HG03066 (cell line): ENCODE measurements at regions not wholly inside any gene's neighbourhood (a gene's known extent, or its start where the extent isn't known, plus 50 kb on each side); places are given as distances from the start of the nearest gene placed in this dataset.
"Not testable (repeated sequence)": the region's sequence is repeated elsewhere in the genome, so short reads cannot be mapped to it uniquely, and the experiment has no call there.

Experiments
- ATAC-seq: cut with Tn5 transposase; IDR thresholded peaks from one replicate; pipeline ENCODE4 v1.9.1; 2021; ENCODE audit warnings: low read depth; ENCODE audit not compliant: unreplicated experiment

- no peak for ATAC-seq
These were observed 178.5 kb upstream of the FAT3 start for GRCh38 chr11:92046103-92046502.

- no peak for ATAC-seq
These were observed 179.3 kb upstream of the FAT3 start for GRCh38 chr11:92045301-92045700.

DNA sequence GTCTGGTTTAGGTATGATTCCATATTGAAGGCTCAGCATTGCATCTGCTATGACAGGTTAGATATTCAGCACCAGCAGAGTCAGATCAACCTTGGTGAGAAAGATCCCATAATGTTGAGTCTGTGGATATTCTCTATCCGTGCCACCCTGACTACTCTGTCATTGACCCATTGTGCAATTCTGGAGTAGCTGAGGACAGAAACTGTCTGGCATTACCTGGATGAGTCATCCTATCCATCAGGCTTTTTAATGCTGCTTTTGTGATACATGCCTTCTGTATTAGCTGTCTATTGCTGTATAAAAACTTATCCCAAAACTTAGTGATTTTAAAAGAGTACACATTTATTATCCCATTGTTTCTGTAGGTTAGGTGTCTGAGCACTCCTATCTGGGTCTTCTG is 189.1 kb upstream of the FAT3 start:
- ATAC-seq, result no peak

GRCh38 chr11:92027136-92027535 is 197.5 kb upstream of the FAT3 start:
- ATAC-seq, result not testable (repeated sequence)

GRCh38 chr11:92026664-92027063 is 198.0 kb upstream of the FAT3 start:
- no peak for ATAC-seq

- ATAC-seq, result no peak
These were observed 199.8 kb upstream of the FAT3 start for GRCh38 chr11:92024788-92025187.

DNA sequence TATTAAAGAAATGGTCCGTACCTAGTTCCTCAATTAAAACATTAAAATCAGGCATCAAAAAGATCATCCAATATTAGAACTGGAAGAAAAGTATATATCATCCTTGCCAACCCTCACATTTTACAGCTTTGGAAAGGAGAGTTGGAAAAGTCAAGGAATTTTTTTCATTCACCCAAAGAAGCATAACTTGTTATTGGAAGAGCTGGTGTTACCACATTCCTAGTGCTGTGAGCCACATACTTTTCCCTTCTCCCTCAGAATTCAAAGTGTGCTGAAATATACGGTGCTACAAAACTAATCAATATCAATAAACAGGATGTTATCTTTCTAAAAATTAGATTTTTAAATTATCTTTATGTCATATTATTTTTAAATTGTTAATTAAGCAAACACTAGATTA is 202.1 kb upstream of the FAT3 start:
- no peak for ATAC-seq

- ATAC-seq, result no peak
These were observed 206.3 kb upstream of the FAT3 start for GRCh38 chr11:92018332-92018731.

DNA sequence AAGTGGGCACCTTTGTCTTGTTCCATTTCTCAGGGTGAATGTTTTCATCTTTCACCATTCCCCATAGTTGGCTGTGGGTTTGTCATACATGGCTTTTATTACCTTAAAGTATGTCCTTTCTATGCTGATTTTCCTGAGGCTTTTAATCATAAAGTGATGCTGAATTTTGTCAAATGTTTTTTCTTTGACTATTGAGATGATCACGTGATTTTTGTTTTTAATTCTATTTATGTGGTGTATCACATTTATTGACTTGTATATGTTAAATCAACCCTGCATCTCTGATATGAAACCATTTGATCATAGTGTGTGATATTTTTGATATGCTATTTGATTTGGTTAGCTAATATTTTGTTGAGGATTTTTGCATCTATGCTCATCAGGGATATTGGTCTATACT is 216.4 kb upstream of the FAT3 start:
- ATAC-seq, result no peak

GRCh38 chr11:92002568-92002967 is 222.1 kb upstream of the FAT3 start:
- ATAC-seq, result no peak

DNA sequence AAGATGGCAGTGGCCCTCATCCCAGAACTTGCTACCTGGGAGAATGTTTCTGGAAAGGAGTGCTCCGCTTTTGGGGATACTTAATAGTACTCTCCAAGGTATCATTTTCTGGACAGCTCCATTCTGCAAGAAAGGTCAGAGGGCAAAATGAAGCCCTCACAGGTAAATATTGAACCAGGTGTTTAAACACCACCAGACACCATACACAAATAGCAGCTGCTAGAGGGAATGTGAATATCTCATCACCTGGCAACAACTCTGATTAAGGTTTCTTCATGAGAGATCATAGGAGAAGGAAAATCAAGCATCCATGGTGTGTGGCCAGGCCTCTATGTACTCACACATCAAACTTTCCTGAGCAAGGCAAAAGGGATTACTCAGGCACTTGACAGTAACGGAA is 226.1 kb upstream of the FAT3 start:
- no peak for ATAC-seq

GRCh38 chr11:91997226-91997625 is 227.4 kb upstream of the FAT3 start:
- no peak for ATAC-seq

DNA sequence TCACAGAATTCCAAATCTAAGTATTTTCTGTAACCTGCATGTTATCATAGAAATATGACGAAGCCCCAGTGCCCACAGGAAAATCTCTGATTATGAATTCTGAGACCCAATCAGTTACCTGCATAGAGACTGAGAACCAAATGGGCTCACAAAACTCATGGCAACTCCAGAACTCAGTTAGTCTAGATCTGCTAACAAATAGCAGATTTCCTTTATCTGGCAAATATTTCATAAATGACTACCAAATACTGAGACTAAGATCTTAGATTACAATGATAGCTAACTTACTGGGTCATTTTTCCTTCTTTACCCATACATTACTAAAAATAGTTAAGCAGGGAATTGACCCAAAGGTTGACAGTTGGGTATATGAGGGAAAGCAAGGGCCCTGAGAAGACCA is 228.1 kb upstream of the FAT3 start:
- no peak for ATAC-seq

DNA sequence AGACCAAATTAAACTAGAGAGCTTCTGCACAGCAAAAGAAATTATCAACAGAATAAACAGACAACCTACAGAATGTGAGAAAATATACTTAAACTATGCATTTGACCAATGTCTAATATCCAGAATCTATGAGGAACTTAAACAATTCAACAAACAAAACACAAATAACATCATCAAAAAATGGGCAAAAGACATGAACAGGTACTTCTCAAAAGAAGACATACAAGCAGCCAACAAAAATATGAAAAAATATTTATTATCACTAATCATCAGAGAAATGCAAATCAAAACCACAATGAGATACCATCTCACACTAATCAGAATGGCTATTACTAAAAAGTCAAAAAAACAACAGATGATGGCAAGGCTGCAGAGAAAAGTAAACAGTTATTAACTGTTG is 236.2 kb upstream of the FAT3 start:
- not testable (repeated sequence) for ATAC-seq

DNA sequence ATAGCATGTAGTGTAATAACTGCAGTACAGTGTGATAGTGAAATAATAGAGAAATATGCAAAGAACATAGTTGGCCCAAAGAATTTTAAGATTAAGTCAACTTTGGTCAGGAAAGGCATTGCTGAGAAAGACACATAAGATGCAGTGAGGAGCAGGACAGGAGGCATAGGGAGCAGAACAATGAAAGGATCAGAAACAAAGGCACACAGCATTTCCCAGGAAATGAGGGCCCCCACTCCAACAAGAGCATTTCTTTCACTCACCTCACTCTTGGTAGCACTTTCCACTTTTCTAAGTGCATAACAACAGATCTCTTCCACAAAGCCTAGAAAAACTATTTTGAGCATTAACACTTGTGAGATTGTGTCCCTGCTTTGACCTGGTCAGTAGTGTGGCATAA is 238.4 kb upstream of the FAT3 start:
- ATAC-seq, result no peak

DNA sequence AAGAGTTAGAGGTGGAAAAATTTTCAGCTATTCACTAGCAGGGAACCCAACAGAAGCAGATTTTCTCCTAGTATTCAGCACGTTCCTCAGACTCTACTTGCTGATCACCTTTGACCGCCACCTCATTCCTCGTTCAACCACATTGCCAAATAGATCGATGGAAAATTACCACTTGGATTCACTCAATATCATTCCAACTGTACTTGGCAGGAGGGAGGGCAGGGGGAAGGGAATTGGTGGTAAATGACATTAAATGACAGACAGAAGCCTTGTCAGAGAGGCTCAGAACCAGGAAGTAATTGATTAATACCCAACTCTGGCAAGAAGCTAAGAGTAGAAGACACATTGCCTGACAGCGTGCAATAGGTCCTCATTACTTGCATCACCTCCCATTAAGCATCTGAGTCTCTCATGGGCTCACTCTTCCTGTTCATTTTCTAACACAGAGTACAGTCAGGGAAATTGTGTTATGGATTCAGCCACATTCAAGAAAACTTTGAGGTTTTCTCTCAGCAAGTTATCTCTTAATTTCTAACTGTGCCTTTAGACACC is 240.5 kb upstream of the FAT3 start:
- no peak for ATAC-seq

DNA sequence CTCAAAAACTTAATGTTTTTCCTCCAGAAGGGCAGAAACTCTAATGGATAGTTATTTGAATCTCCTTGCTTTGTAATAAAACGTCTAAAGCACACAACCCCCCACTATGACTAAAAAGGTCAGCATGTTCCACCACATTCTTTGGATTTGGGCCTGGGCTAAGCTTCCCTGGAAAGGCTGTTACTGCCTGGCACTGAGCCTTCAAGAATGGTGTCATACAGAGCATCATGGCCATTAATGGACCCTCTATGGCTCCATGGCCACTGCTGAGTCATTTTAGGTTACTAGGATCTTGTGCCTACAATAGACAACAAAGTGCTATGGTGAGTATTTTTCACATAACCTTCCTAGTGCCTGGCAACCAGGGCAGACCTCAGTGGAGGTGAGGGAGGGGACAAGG is 242.6 kb upstream of the FAT3 start:
- ATAC-seq, result no peak

- no peak for ATAC-seq
These were observed 244.8 kb upstream of the FAT3 start for GRCh38 chr11:91979775-91980174.

DNA sequence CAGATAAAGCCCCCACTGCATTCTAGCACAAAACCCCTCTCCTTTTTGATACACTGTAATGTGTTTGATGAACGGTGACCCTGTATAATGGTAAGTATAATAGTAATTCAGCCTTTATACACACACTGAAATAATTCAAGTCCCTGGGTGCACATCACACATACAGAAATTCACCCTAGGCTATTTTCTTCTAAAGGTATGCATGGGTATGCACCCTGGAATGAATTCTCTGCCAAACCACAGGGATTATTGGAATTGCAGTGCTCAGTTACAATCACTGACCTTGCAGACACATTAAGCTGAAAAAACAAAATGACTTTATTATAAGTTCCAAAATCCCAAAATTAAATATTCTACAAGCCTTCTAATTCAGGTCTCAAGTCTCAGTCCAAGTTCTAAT is 245.9 kb upstream of the FAT3 start:
- ATAC-seq, result no peak

GRCh38 chr11:91972665-91973266 is 251.9 kb upstream of the FAT3 start:
- no peak for ATAC-seq

DNA sequence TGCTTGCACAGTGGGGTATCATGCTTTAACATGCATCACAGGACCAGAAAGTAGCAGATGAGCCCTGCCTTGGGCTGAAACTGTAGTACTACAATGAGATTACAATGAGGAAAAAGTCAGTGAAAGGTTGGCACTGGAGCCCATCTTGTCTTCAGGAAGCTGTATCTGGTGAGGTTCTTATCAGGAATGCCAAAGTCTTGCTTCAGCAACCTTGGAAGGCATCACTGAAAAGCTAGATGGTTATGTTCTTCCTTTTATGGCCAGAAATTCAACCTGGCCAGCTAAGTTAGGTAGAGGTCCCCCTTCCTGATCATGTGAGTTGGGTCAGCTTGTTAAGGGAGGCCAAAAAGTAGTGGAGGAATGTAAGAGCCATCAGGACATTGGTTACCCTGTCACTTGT is 254.0 kb upstream of the FAT3 start:
- no peak for ATAC-seq

GRCh38 chr11:91969486-91969885 is 255.1 kb upstream of the FAT3 start:
- ATAC-seq, result no peak

DNA sequence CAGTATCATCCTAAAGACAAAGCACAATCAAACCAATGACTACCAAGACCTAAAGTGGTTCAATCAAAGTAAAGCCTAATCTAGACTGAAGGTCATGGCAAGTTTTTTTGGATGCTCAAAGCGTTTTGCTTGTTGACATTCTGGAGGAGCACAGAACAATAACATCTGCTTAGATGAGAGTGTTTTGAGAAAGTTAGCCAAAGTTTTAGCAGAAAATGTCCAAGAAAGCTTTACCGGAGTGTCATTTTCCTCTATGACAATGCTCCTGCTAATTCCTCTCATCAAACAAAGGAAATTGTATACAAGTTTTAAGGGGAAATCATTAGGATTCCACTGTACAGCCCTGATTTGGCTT is 256.9 kb upstream of the FAT3 start:
- no peak for ATAC-seq
